Inflammatory macrophage treated with lipopolysaccharide for 1 hour (primary cell): ENCODE measurements at regions not wholly inside any gene's neighbourhood (a gene's known extent, or its start where the extent isn't known, plus 50 kb on each side); places are given as distances from the start of the nearest gene placed in this dataset.
"Not testable (repeated sequence)": the region's sequence is repeated elsewhere in the genome, so short reads cannot be mapped to it uniquely, and the experiment has no call there.

Experiments
- DNase-seq, 2 donors: peaks; one replicate each; pipeline ENCODE4 v3.0.0-alpha.2; 2020 to 2022

DNA sequence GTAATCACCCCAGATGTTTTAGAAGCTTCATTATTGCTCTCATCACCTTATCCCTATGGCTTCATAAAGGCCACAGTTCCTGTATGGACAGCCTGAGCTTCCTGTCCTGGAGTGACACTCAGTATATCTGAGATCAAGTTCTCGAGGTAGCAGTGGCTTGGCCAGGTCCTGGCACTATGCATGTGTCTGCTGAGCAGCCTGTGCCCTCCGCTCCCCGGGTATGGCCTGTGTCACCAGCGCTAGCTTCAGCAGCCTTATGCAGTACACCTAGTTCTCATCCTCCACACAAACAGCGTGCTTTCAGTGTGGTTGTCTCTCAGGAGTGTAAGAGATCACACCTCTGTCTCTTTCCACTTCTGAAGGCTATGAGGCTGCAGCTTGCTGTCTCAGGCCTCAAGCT, 514.7 kb downstream of the DIRAS2 start:
- DNase-seq = no peak

DNA sequence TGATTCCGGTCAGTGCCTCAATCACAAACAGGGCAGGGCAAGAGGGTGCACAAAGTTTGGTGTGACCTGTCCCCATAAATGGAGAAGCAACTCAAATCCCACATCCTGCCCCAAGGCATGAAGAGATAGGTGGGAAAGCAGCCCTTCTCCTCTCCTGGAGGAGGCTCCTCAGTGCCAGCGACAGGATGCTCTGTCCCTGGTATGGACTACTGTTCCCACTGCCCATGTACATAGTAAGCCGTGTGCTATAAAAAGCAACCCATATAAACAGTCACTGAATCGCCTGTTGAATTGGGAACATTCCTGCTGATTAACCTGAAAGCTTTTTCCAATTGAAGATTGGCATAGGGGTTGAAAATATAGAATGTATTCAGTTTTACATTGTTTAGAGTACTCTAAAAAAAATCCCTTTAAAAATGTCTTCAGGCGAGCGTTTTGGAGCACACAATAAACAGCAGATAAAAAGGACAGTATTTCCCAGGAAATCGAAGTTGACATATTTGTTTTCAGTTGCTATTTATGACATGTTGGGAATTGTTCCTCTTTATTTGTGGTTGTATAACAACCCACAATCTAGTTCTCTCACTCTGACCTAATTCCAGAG, 513.9 kb downstream of the DIRAS2 start:
- DNase-seq = no peak

GRCh38 chr9:90129446-90129845, 513.2 kb downstream of the DIRAS2 start:
- no peak for DNase-seq

GRCh38 chr9:90131568-90131967, 511.1 kb downstream of the DIRAS2 start:
- no peak for DNase-seq

- DNase-seq = no peak
These were observed 509.8 kb downstream of the DIRAS2 start for GRCh38 chr9:90132866-90133265.

- no peak for DNase-seq
These were observed 504.8 kb downstream of the DIRAS2 start for GRCh38 chr9:90137801-90138200.

DNA sequence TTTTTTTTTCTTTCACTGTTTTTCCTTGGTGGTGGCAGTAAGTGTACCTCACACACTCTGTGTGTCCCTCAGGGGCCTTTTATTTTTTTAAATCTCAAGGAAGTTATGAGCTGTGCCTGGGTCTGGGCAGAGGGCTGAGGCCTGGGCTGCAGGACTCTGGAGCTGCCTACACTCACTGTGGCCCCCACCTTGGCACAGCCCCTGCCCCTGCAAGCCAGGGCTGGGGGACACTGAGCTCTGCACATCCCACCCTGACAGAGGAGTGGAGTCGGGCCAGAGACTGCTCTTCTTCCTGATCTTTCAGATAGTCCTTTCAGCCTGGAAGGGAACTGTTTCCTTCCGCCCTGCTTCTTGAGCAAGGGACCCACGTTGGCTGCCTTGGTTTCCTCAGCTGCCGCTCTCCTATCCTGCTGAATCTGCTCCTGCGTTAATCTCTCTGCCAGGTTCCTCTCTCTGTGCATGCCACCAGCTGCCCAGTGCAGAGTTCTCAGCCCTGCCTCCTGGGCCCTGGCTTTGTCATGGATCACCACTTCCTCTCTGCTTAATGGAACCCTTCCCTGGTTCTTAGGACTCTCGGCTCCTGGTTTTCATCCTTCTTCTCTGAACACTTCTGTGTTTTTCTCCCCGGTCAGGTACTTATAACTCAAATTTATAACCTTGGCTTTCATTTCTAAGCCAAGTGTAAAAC, 502.3 kb downstream of the DIRAS2 start:
- no peak for DNase-seq

DNA sequence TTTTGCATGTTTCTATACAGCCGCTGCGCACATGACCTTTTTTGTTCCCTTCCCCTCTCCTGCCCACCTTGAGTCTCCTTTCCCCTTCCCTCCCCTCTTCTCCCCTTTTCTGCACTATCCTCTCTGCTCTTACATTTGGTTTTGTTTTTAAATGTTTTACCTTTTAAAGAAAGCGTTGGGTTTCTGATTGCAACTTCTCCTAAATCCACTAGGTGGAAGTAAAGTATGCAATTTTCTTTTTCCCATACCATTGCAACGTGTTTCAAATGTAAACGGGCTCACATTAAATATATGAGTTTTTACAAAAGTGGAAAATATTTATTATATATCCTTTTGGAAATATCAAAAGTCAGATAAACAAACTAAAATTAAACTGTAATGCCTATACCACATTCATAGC, 500.9 kb downstream of the DIRAS2 start:
- peak; percentile 12 to 74 for DNase-seq

DNA sequence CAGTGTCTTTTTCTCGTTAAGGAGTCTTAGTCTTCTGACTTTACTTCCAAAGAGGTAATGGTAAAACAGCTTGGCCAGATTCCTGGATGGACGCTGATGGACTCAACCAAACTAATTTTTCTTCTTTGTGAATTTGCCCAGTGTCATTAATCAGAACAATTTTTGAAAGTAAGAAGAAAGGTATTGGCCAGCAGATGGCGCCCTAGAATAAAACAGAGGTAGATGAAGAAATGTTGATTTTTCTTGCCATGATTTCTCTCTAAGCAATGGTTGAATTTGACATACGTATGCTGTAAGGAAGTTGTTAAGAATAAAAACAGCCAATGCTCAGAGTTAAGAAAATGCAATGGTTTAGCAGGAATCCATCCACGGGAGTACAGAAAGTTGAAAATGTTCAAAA, 500.0 kb downstream of the DIRAS2 start:
- DNase-seq = peak; percentile 38 to 87

- DNase-seq = peak in 1 of 2 donors; percentile 7
These were observed 495.2 kb downstream of the DIRAS2 start for GRCh38 chr9:90147426-90147825.

- DNase-seq = no peak
These were observed 486.3 kb downstream of the DIRAS2 start for GRCh38 chr9:90156318-90156717.

DNA sequence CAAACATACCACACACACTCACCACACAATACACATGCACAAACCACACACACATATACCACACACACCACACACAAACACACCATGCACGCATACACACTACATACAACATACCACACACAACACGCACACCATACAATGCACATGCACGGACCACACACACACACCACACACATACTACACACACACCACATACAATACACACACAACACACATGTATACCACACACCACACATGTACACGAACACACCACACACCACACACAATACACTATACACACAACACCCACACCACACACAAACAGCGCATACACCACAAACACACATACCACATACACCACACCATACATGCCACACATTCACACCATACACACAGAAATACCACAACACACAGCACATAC, 480.3 kb downstream of the DIRAS2 start:
- no peak for DNase-seq

DNA sequence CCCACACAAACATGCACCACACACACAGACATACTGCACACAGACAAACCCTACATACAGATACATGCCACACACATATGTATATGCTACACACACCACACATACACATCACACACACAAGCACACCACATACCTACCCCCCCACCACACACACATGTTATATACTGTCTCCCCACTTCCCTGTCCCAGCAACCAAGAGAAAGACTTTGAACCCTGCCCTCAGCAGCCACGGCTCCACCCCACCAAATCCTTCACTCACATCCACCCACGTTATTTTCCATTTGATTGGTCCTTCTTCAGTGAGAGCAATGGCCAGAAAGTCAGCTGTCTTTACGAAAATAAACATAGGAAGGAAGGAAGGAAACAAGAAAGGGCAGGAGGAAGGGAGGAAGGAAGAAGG, 479.8 kb downstream of the DIRAS2 start:
- no peak for DNase-seq

- no peak for DNase-seq
These were observed 477.3 kb downstream of the DIRAS2 start for GRCh38 chr9:90165281-90165680.

GRCh38 chr9:90166374-90166773, 476.2 kb downstream of the DIRAS2 start:
- DNase-seq = not testable (repeated sequence)

DNA sequence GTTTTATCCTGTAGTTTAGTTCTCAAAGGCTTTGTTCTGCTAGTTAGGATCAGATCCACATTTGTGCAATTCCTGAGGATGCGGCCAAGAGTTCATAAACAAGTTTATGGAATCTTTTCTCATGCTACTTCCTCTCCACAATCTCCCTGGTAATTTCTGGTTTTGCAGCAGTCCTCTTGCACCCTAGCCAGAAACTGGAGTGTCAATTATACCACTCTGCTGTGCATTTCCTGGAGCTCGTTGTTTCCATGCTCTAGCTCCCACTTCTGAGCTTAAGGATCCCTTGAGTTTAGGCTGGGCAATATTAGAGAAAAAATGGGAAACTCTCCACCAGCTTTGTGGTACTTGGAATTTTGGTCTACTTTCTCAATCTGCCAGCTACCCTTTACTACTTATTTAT, 474.7 kb downstream of the DIRAS2 start:
- DNase-seq = no peak

- DNase-seq = no peak
These were observed 473.1 kb downstream of the DIRAS2 start for GRCh38 chr9:90169490-90169889.

DNA sequence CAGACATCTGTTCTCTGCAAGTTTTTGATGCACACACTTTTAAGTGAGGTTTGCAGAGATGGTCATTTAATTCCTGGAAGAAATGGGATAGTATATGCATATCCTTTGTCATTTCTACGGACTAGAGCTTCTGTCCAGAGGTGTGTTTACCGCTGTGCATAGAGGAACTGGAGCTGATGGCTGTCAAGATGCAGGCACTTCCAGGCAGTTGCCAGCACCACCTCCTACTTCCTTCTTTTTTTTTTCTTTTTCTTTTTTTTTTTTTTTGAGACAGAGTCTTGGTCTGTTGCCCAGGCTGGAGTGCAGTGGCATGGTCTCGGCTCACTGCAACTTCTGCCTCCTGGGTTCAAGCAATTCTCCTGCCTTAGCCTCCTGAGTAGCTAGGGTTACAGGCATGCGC, 468.7 kb downstream of the DIRAS2 start:
- not testable (repeated sequence) for DNase-seq

DNA sequence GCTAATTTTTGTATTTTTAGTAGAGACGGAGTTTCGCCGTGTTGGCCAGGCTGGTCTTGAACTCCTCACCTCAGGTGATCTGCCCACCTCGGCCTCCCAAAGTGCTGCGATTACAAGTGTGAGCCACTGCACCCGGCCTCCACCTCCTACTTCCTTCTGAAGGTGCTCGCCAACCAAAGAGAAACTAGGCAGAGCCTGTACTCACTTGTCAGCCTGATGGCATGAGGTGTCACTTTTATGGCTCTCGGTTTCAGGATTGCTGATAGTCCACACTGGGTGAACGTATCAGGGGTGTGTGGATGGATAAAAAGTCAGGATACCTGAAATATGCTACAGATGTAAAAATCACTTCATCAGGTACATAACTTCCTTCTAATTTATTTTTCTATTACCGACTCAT, 468.3 kb downstream of the DIRAS2 start:
- not testable (repeated sequence) for DNase-seq

GRCh38 chr9:90175257-90175656, 467.4 kb downstream of the DIRAS2 start:
- no peak for DNase-seq

DNA sequence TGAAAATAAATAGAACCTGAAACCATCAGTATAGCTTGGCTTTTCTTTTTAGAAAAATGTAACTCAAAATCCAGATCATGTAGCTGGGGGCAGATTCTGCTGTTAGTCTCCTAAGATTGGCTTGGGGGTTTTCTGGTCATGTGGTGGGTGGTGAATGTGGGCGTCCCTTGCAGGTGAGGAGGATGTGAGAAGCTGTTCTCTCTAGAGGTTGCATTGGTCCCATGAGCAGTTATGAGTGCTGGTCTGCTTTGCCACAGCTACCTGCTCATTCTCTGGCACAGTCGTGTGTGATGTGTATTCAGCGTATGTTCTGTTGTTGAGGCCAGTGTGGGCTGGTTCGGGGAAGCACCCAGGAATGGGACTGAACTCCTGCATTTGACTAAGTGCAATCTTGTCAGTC, 466.8 kb downstream of the DIRAS2 start:
- DNase-seq = no peak

GRCh38 chr9:90176901-90177300, 465.7 kb downstream of the DIRAS2 start:
- no peak for DNase-seq

DNA sequence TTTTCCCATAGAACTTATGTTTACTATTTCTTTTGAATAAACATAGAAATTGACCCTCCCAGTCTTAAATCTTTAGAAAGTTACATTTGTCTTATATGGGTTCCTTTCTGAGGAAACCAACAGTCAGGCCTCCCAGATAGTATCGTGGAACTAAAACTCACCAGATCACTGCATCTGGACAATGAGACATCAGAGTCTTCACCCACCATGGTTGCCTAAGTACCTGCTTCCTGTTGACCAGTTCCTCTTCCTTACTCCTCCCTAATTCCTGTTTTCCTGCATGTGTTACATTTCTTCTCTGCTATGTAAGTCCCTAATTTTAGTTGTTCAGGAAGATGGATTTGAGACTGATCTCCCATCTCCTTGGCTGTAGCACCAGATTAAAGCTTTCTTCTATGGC, 462.2 kb downstream of the DIRAS2 start:
- DNase-seq = peak; percentile 48 to 54

DNA sequence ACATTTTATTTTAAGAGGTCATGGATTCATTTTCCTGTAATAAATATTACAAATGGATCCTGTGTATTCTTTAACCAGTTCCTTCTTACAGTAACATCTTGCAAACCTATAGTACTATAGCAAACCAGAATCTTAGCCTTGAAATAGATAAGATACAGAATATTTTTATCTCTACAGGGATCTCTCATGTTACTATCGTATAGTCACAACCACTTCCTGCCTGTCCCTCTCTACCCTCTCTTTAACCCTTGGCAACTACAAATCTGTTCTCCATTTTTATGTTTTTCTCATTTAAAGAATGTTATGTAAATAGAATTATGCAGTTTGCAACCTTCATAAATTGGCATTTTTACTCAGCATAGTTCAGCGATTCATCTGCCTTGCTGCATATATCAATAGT, 454.0 kb downstream of the DIRAS2 start:
- DNase-seq = no peak

DNA sequence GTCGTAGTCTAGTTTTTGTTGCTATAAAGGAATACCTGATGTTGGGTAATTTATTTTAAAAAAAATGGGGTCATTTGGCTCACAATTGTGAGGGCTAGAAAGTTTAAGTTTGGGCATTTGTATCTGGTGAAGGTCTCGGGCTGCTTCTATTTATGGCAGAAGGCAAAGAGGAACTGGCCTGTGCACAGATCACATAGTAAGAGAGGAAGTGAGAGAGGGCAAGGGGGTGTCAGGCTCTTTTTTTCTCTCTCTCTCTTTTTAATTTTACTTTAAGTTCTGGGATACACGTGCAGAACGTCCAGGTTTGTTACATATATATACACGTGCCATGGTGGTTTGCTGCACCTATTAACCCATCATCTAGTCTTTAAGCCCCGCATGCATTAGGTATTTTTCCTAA, 453.3 kb downstream of the DIRAS2 start:
- DNase-seq = peak; percentile 46 to 50
